Karpas-422 (cell line): ENCODE measurements at regions not wholly inside any gene's neighbourhood (a gene's known extent, or its start where the extent isn't known, plus 50 kb on each side); places are given as distances from the start of the nearest gene placed in this dataset.
"Not testable (repeated sequence)": the region's sequence is repeated elsewhere in the genome, so short reads cannot be mapped to it uniquely, and the experiment has no call there.

Experiments
- DNase-seq: peaks from one replicate; pipeline ENCODE4 v3.0.0-alpha.2; 2015
- H2AFZ ChIP-seq: fragments of 200-600 bp; sonication (generic); 2 replicates; pipeline ENCODE4 v1.6.1; 2014; ENCODE audit warnings: antibody characterized with exemption, low read length, mixed read lengths
- H3K27ac ChIP-seq: fragments of 200-600 bp; sonication (generic); 2 replicates; pipeline ENCODE4 v1.5.1; 2014; ENCODE audit warnings: mild to moderate bottlenecking, low read length, moderate library complexity
- H3K27me3 ChIP-seq: fragments of 200-600 bp; sonication (generic); 2 replicates; pipeline ENCODE4 v1.6.1; 2014; ENCODE audit warnings: low read length, mixed read lengths
- H3K36me3 ChIP-seq: fragments of 200-600 bp; sonication (generic); 2 replicates; pipeline ENCODE4 v1.6.1; 2014; ENCODE audit warnings: low read length, mixed read lengths; ENCODE audit not compliant: insufficient read depth
- H3K4me1 ChIP-seq: fragments of 200-600 bp; sonication (generic); 2 replicates; pipeline ENCODE4 v1.6.1; 2014; ENCODE audit warnings: mild to moderate bottlenecking, low read length, mixed read lengths
- H3K4me2 ChIP-seq: fragments of 200-600 bp; sonication (generic); 2 replicates; pipeline ENCODE4 v1.6.1; 2014; ENCODE audit warnings: low read length, low read depth, mild to moderate bottlenecking; ENCODE audit not compliant: poor library complexity, severe bottlenecking
- H3K4me3 ChIP-seq: fragments of 200-600 bp; sonication (generic); 2 replicates; pipeline ENCODE4 v1.5.1; 2014; ENCODE audit warnings: mild to moderate bottlenecking, antibody characterized with exemption, low read length, mixed read lengths
- H3K79me2 ChIP-seq: fragments of 200-600 bp; sonication (generic); 2 replicates; pipeline ENCODE4 v1.6.1; 2014; ENCODE audit warnings: mild to moderate bottlenecking, low read length, mixed read lengths
- H3K9ac ChIP-seq: fragments of 200-600 bp; sonication (generic); 2 replicates; pipeline ENCODE4 v1.6.0; 2014; ENCODE audit warnings: low read length
- H3K9me2 ChIP-seq: fragments of 200-600 bp; sonication (generic), shearing (Covaris generic); replicated peaks from 2 replicates; pipeline ENCODE4 v1.6.0; 2014; ENCODE audit warnings: mild to moderate bottlenecking, low read length, moderate library complexity; ENCODE audit not compliant: insufficient read depth
- H3K9me3 ChIP-seq: fragments of 300-700, 200-600 bp; sonication (generic); 2 replicates; pipeline ENCODE4 v1.6.1; 2014; ENCODE audit warnings: low read length, mixed read lengths
- H4K20me1 ChIP-seq: fragments of 200-600 bp; sonication (generic); 2 replicates; pipeline ENCODE4 v1.6.1; 2014; ENCODE audit warnings: mild to moderate bottlenecking, antibody characterized with exemption, low read length, low read depth; ENCODE audit not compliant: insufficient read depth

DNA sequence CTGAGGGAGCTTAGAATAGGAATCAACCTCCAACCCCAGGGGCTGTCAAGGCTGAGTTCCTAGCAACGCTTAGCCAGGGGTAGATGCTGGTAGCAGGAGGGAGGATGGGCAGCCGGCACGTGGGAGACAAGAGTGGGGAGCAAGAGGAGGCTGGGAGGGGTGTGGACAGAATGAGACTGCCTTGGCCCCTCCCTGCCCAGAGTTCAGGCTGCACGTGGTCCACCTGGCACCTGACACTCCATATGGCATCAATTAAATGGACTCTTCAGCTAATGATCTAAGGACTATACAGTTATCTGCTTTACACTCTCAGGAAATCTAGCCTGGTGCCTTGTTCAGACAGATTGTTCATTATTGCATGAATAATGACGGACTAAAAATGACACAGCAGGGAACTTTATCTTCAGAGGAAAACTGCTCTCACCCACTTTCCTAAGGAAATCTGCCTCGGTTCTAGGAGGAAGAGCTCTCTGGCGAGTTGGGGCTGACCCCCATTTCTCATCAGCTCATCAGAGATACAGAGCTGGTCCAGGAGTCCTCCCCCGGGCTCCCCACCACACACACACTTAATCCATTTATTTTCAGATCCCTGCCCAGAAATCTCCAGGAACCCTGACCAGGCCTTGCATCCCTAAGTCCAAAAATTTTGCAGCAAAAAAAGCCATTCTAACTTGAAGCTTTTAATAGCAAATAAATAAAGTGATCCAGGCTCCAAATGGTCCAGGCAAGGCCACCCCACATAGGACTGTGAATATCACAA, 102.1 kb upstream of the CDC42EP3 start:
- H3K9ac ChIP-seq: no peak overlapping the region
- no peaks in the 10 kb centered on the region for H3K9me2 ChIP-seq
- no peak overlapping the region for H3K27ac ChIP-seq
- no peaks in the 10 kb centered on the region for H4K20me1 ChIP-seq
- H3K36me3 ChIP-seq: no peaks in the 10 kb centered on the region
- no peaks in the 10 kb centered on the region for H3K4me1 ChIP-seq
- no peak overlapping the region for H3K4me3 ChIP-seq
- no peak overlapping the region for H2AFZ ChIP-seq
- no peaks in the 10 kb centered on the region for H3K9me3 ChIP-seq
- no peak for DNase-seq
- H3K4me2 ChIP-seq: no peak overlapping the region
- no peaks in the 10 kb centered on the region for H3K27me3 ChIP-seq
- no peaks in the 10 kb centered on the region for H3K79me2 ChIP-seq

DNA sequence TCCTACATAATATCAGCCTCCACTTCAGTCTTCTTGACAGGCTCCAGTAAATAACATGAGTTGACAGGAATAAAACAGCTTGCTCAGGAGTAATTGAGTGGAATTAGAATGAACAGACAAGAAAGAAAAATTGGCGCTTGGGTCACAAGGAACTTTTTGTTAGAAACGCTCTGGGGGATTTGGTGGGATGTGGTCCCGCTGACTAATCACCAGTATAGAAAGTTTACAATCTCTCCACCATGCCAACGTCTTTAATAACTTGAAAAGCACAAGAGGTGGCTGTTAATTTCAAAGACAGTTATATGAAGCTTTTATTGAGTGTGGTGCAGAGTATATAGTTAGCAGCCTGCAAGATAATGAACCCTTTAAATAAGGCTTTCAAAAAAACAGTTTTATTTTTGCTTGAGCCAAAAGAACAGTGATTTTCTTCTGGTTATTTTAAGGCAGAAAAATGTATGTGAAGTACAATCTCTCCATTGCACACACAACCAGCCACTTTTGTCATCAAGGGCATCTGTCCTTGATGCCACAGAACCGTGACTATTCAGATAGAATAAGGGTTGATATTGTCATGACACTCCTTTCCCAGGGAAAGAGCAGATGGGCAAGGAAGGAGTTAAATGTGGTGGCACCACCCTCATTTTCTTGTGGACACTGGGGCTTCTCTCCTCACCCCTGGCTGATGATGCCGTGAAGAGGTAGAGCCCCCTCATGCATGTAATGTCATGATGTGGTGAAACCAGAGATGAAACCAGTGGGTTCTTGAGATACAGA, 102.9 kb upstream of the CDC42EP3 start:
- H3K9ac ChIP-seq, H3K4me2 ChIP-seq, H3K9me3 ChIP-seq, H3K4me1 ChIP-seq, DNase-seq, H3K9me2 ChIP-seq, H2AFZ ChIP-seq, H4K20me1 ChIP-seq, H3K27me3 ChIP-seq, H3K4me3 ChIP-seq, H3K79me2 ChIP-seq, H3K36me3 ChIP-seq, H3K27ac ChIP-seq: not testable (repeated sequence)

DNA sequence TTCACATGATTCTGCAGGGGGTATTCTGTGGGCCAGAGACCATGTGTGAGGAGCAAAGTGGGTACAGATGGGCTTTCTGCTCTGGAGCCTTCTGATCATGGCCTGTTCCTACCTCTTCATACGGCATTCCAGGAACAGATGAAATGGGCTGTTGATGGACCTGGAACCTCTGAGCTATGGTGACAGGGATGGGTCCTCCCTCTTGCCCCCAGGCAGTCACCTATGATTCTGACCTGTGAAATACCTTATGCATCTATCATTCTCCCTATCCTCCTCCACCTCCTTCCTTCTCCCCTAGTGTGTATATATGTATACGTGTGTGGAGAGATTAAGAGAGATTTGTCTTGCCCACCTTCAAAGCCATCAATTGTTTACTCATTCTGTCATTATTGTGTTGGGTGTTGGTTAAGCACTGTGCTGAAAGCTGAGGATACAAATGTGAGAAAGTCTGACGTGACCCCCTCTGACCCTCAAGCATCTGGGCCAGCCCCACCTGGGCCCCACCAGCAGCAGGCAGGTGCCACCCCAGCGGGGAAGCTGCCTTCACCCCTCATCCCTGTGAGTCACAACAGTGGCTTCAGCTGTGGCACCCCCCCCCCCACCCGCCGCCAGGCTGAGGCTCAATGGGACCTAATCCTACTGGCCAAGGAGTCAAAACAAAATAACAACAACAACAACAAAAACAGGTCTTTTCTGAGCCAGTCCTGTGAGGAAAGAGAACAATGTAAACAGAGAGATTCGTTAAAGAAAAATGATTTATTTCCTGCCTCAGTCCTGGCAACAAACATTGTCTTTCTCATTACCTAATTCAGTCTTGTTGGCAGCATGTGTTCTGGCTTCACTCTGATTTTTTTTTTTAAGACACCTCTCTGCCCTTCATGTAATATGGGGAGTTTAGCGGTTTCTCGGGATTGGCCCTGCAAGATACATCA, 103.8 kb upstream of the CDC42EP3 start:
- Histone ChIP-seq H3K4me1 (peaks cover 8% of the 10 kb centered on the region), H3K4me2 (no peak overlapping the region), H3K36me3 (no peaks in the 10 kb centered on the region), H3K9me3 (no peaks in the 10 kb centered on the region), H3K4me3 (no peak overlapping the region), H3K9me2 (no peaks in the 10 kb centered on the region), H3K9ac (no peak overlapping the region), H3K79me2 (no peaks in the 10 kb centered on the region), H3K27me3 (no peaks in the 10 kb centered on the region), H4K20me1 (no peaks in the 10 kb centered on the region), H2AFZ (no peak overlapping the region), H3K27ac (no peak overlapping the region)
- no peak for DNase-seq

DNA sequence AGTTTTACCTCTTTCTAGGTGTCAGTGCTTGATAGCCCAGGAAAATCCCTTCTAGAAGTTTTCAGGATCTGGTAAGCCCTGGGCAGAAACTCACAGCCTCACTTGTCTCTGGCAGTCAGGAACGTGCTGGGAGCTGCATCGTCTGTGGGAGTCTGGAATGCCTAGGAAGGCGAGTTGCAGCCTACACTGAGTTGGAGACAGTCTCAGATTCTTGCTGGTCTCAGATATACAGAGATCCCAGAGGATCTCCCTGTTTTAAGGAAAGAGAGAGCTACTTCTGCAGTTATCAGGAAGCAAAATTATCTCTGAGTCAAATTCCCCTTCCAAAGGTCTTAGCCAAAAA, 104.4 kb upstream of the CDC42EP3 start:
- no peaks in the 10 kb centered on the region for H4K20me1 ChIP-seq
- H3K9me2 ChIP-seq: no peaks in the 10 kb centered on the region
- no peaks in the 10 kb centered on the region for H3K9me3 ChIP-seq
- no peak overlapping the region for H3K4me2 ChIP-seq
- H2AFZ ChIP-seq: no peak overlapping the region
- no peaks in the 10 kb centered on the region for H3K79me2 ChIP-seq
- H3K4me3 ChIP-seq: no peak overlapping the region
- no peaks in the 10 kb centered on the region for H3K36me3 ChIP-seq
- DNase-seq: no peak
- peaks cover 8% of the 10 kb centered on the region for H3K4me1 ChIP-seq
- H3K27me3 ChIP-seq: no peaks in the 10 kb centered on the region
- H3K9ac ChIP-seq: no peak overlapping the region
- H3K27ac ChIP-seq: no peak overlapping the region

DNA sequence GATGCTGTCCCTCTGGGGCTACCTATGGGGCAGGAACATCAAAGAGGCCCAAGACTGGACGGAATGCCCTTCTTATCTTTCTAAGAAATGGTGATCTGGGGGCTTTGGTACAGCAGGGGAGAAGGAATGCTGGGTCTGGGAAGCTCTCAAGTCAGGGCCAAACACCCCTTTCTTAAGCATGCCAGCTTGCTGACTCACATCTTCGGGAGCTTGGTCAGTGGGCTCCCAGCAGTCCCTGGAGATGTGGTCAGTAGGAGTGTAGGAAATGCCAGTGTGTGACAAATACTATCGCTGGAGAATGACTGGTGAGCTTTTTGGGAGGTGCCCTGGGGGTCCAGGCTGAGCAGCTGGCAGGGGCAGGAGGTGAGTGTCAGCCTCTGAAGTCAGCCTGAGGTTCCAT, 105.0 kb upstream of the CDC42EP3 start:
- Histone ChIP-seq H3K9me2 (no peaks in the 10 kb centered on the region), H3K79me2 (no peaks in the 10 kb centered on the region), H3K4me3 (no peak overlapping the region), H3K4me1 (peaks cover 8% of the 10 kb centered on the region), H3K36me3 (no peaks in the 10 kb centered on the region), H3K27ac (no peak overlapping the region), H3K4me2 (no peak overlapping the region), H4K20me1 (no peaks in the 10 kb centered on the region), H3K27me3 (no peaks in the 10 kb centered on the region), H3K9me3 (no peaks in the 10 kb centered on the region), H2AFZ (no peak overlapping the region), H3K9ac (no peak overlapping the region)
- DNase-seq: no peak

DNA sequence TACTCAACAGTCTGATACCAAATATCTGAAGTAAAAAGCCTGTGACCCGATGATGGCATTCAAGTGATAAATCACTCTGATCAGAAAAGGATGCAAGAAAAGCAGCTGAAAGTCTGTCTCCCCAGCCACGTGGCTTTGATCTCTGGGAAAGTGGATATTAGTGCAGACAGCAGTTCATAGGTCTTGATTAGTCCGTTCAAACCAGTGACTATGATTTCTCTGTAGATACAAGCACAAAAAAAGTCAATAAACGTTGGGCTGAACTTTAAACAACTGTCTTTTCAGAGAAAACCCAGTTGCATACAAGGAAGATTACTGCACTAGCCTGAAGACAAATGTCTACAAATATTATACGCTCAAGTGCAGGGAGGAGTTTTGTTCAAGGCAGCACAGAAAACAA, 107.7 kb upstream of the CDC42EP3 start:
- Histone ChIP-seq H3K36me3 (no peaks in the 10 kb centered on the region), H3K27me3 (no peaks in the 10 kb centered on the region), H4K20me1 (no peaks in the 10 kb centered on the region), H3K9ac (no peak overlapping the region), H3K4me2 (no peak overlapping the region), H3K9me2 (no peaks in the 10 kb centered on the region), H2AFZ (no peak overlapping the region), H3K27ac (no peak overlapping the region), H3K9me3 (no peaks in the 10 kb centered on the region), H3K79me2 (no peaks in the 10 kb centered on the region), H3K4me3 (no peak overlapping the region), H3K4me1 (peaks cover 8% of the 10 kb centered on the region)
- no peak for DNase-seq

DNA sequence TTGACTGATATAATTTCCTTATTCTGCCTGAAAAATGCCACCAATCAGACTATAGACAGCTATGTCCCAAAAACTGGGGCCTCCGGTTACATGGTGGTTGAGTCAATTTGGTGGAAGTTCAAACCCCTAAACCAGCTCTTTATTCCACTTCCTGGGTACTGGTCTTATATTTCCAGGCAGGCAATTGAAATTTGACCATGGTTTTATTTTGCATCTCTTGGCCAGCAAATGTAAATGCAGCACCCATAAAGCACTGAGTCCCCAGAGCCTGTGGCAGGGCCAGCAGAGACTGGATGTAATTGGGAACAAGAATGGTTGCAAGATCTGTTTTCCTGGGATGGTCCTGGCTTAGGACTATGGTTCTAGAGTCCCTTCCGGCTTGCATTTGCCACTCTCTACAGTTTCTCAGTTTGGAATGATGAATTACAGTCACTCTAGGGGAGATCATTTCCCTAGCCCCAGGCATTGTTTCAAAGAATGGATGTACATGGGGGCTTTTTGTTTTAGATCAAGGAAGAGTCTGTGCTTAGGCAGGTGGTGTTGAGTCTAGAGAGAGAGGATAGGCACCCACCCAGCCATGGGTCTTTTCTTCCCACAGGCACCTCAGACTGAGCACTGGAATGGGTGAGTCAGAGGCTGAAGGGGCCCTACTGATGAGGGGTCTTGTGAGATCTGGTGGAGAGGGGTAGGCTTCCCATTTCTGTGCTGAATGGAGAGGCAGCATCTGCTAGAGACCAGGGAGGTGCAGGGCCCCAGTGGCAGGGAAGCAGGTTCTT, 108.4 kb upstream of the CDC42EP3 start:
- no peak overlapping the region for H3K27ac ChIP-seq
- H3K9me3 ChIP-seq: no peaks in the 10 kb centered on the region
- no peaks in the 10 kb centered on the region for H3K27me3 ChIP-seq
- H4K20me1 ChIP-seq: no peaks in the 10 kb centered on the region
- H3K4me2 ChIP-seq: no peak overlapping the region
- H3K4me3 ChIP-seq: no peak overlapping the region
- H3K79me2 ChIP-seq: no peaks in the 10 kb centered on the region
- no peak overlapping the region for H2AFZ ChIP-seq
- H3K36me3 ChIP-seq: no peaks in the 10 kb centered on the region
- H3K4me1 ChIP-seq: peaks cover 8% of the 10 kb centered on the region
- DNase-seq: no peak
- H3K9me2 ChIP-seq: no peaks in the 10 kb centered on the region
- no peak overlapping the region for H3K9ac ChIP-seq

DNA sequence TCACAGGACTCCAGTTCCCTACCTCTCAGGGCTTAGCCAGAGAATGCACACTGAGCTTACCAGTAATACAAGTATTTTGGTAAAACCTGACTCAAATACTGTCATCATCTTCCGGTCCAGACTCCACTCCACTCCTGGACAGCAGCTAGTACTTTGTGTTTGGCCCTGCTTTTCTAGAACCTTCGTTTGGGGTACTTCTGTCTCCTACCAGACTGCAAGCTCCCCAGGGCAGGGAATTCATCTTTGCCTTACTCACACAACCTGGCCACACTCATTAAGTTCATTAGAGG, 108.9 kb upstream of the CDC42EP3 start:
- Histone ChIP-seq H3K27me3 (no peaks in the 10 kb centered on the region), H3K36me3 (no peaks in the 10 kb centered on the region), H2AFZ (no peak overlapping the region), H3K79me2 (no peaks in the 10 kb centered on the region), H3K9ac (no peak overlapping the region), H3K9me2 (no peaks in the 10 kb centered on the region), H3K4me1 (peaks cover 8% of the 10 kb centered on the region), H3K4me2 (no peak overlapping the region), H3K27ac (no peak overlapping the region), H3K9me3 (no peaks in the 10 kb centered on the region), H3K4me3 (no peak overlapping the region), H4K20me1 (no peaks in the 10 kb centered on the region)
- DNase-seq: no peak
